MM.1S (cell line): ENCODE measurements at regions not wholly inside any gene's neighbourhood (a gene's known extent, or its start where the extent isn't known, plus 50 kb on each side); places are given as distances from the start of the nearest gene placed in this dataset.

ENCODE experiments used
- DNase-seq: peaks from one replicate; pipeline ENCODE4 v3.0.0-alpha.2; 2015
- H2AFZ ChIP-seq: fragments of 300-600 bp; sonication (generic); 2 replicates; pipeline ENCODE4 v1.6.0; 2016; ENCODE audit warnings: antibody characterized with exemption, low read length
- H3F3A ChIP-seq: fragments of 300-600 bp; sonication (generic); 2 replicates; pipeline ENCODE4 v1.6.1; 2016; ENCODE audit warnings: mild to moderate bottlenecking, antibody characterized with exemption, low read length, moderate library complexity, mixed read lengths; ENCODE audit not compliant: insufficient read depth
- H3K27ac ChIP-seq: fragments of 300-600 bp; sonication (generic); 2 replicates; pipeline ENCODE4 v1.5.1; 2016; ENCODE audit warnings: mild to moderate bottlenecking, low read length
- H3K27me3 ChIP-seq: fragments of 300-600 bp; sonication (generic); replicated peaks from 2 replicates; pipeline ENCODE4 v1.6.0; 2016; ENCODE audit warnings: low read length; ENCODE audit not compliant: insufficient read depth
- H3K36me3 ChIP-seq: fragments of 300-600 bp; sonication (generic); replicated peaks from 2 replicates; pipeline ENCODE4 v1.6.1; 2016; ENCODE audit warnings: mild to moderate bottlenecking, low read length, mixed read lengths; ENCODE audit not compliant: insufficient read depth
- H3K4me1 ChIP-seq: fragments of 300-600 bp; sonication (generic); 2 replicates; pipeline ENCODE4 v1.6.1; 2016; ENCODE audit warnings: low read length, mixed read lengths
- H3K4me2 ChIP-seq: fragments of 300-600 bp; sonication (generic); 2 replicates; pipeline ENCODE4 v1.6.0; 2016; ENCODE audit warnings: low read depth, low read length
- H3K4me3 ChIP-seq: fragments of 300-600 bp; sonication (generic); 2 replicates; pipeline ENCODE4 v1.5.1; 2016; ENCODE audit warnings: low read length, mixed read lengths
- H3K79me2 ChIP-seq: fragments of 300-600 bp; sonication (generic); 2 replicates; pipeline ENCODE4 v1.6.1; 2016; ENCODE audit warnings: mixed run types, low read length, mixed read lengths
- H3K9ac ChIP-seq: fragments of 300-600 bp; sonication (generic); 2 replicates; pipeline ENCODE4 v1.6.1; 2016; ENCODE audit warnings: low read length, mixed read lengths
- H3K9me2 ChIP-seq: fragments of 300-600 bp; sonication (generic); replicated peaks from 2 replicates; pipeline ENCODE4 v1.6.1; 2016; ENCODE audit warnings: mild to moderate bottlenecking, low read length, mixed read lengths; ENCODE audit not compliant: insufficient read depth
- H3K9me3 ChIP-seq: fragments of 300-600 bp; sonication (generic); replicated peaks from 2 replicates; pipeline ENCODE4 v1.6.1; 2016; ENCODE audit warnings: mild to moderate bottlenecking, low read length, mixed read lengths; ENCODE audit not compliant: insufficient read depth
- H4K20me1 ChIP-seq: fragments of 300-600 bp; sonication (generic); 2 replicates; pipeline ENCODE4 v1.6.1; 2016; ENCODE audit warnings: mild to moderate bottlenecking, low read length, moderate library complexity, mixed read lengths; ENCODE audit not compliant: insufficient read depth
- EZH2 ChIP-seq: fragments of 300-600 bp; sonication (generic); optimal IDR thresholded peaks from 2 replicates; pipeline ENCODE3; 2017; ENCODE audit warnings: low read depth, mild to moderate bottlenecking, antibody characterized with exemption, low read length, mixed read lengths
- EZH2phosphoT487 ChIP-seq: fragments of 300-600 bp; sonication (generic); IDR thresholded peaks from 2 replicates; pipeline ENCODE4 v1.6.1; 2018; ENCODE audit warnings: antibody characterized with exemption, low read length
- TF ChIP-seq, protein P1 (sequence below): fragments of 300-600 bp; sonication (generic); IDR thresholded peaks from 2 replicates; pipeline ENCODE4 v1.5.1; 2016; ENCODE audit warnings: antibody characterized with exemption, low read length, mixed read lengths

DNA sequence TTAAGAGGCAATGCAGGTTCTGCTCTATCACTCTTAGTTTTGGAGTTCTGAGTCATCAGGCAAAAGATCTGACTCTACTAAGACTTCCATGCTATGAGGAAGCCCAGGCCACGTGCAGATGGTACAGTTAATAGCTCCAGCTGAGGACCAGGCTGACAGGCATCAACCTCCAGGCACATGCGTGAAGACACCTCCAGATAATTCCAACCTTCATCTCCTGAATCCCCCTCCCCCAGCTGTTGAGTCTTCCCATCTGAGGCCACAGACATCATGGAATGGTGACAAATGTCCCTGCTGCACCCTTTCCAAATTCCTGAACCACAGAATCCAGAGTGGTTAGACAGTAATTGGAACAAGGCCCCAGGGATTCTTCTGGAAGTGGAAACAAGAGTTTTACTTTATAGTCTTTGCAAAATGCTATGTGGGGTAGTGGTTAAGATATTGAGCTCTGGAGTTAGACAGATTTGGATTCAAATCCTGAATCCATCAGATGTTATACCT, 183.8 kb downstream of the KLF5 start:
- Histone ChIP-seq H3K4me2 (no peak overlapping the region), H3K4me1 (no peaks in the 10 kb centered on the region), H3K9me3 (no peaks in the 10 kb centered on the region), H3K79me2 (no peaks in the 10 kb centered on the region), H4K20me1 (no peaks in the 10 kb centered on the region), H3F3A (no peaks in the 10 kb centered on the region), H3K36me3 (no peaks in the 10 kb centered on the region), H3K27ac (no peak overlapping the region), H3K4me3 (no peak overlapping the region), H2AFZ (no peak overlapping the region), H3K27me3 (no peaks in the 10 kb centered on the region), H3K9me2 (no peaks in the 10 kb centered on the region), H3K9ac (no peak overlapping the region)
- no peak for TF ChIP-seq EZH2
- TF ChIP-seq, protein P1, sequence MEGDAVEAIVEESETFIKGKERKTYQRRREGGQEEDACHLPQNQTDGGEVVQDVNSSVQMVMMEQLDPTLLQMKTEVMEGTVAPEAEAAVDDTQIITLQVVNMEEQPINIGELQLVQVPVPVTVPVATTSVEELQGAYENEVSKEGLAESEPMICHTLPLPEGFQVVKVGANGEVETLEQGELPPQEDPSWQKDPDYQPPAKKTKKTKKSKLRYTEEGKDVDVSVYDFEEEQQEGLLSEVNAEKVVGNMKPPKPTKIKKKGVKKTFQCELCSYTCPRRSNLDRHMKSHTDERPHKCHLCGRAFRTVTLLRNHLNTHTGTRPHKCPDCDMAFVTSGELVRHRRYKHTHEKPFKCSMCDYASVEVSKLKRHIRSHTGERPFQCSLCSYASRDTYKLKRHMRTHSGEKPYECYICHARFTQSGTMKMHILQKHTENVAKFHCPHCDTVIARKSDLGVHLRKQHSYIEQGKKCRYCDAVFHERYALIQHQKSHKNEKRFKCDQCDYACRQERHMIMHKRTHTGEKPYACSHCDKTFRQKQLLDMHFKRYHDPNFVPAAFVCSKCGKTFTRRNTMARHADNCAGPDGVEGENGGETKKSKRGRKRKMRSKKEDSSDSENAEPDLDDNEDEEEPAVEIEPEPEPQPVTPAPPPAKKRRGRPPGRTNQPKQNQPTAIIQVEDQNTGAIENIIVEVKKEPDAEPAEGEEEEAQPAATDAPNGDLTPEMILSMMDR: no peak
- no peak for TF ChIP-seq EZH2phosphoT487
- DNase-seq: no peak

DNA sequence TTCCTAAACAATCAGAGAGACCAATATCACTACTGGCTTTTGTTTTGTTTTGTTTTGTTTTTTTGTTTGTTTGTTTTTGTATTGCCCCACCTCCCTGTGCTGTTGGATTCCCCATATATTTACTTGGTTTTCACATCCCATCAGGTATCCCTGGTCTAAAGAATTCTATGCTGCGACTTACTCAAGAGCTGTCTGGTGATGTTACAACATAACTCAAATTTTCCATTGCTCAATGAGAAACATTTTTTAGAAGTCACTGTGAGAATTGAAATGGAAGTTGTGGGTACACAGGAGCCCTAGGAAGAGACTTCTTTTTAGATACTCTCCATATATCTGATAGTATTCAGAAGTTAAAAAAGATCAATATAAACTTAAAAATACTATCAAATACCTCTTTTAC, 181.4 kb downstream of the KLF5 start:
- no peaks in the 10 kb centered on the region for H3K36me3 ChIP-seq
- no peak overlapping the region for H3K4me2 ChIP-seq
- H3F3A ChIP-seq: no peaks in the 10 kb centered on the region
- H3K27ac ChIP-seq: no peak overlapping the region
- H3K27me3 ChIP-seq: no peaks in the 10 kb centered on the region
- H4K20me1 ChIP-seq: no peaks in the 10 kb centered on the region
- no peaks in the 10 kb centered on the region for H3K9me2 ChIP-seq
- H3K4me1 ChIP-seq: no peaks in the 10 kb centered on the region
- TF ChIP-seq, protein P1: no peak
- H3K4me3 ChIP-seq: no peak overlapping the region
- H3K9me3 ChIP-seq: no peaks in the 10 kb centered on the region
- no peak overlapping the region for H2AFZ ChIP-seq
- no peak for DNase-seq
- H3K79me2 ChIP-seq: no peaks in the 10 kb centered on the region
- H3K9ac ChIP-seq: no peak overlapping the region

DNA sequence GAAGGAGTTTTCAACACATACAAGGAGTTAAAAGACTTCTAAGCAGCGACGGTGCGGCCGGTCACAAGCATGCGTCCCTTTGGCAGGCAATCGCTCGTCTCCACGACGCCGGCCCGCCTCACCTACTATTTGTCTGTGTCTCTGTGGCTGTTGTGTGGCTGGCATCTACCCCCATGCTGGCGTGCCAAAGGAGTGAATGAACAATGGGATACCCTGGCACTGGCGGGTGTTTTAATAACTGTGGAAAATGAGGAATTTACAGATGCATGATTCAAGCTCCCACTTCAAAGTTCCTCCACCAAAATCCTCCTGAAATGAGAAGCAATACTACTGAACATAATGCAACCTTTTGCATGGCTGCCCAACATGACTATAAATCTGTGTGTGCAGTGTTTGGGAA, 176.6 kb downstream of the KLF5 start:
- H3F3A ChIP-seq: no peaks in the 10 kb centered on the region
- no peak overlapping the region for H3K4me3 ChIP-seq
- H3K4me2 ChIP-seq: no peak overlapping the region
- no peak overlapping the region for H3K9ac ChIP-seq
- H3K79me2 ChIP-seq: no peaks in the 10 kb centered on the region
- no peaks in the 10 kb centered on the region for H3K27me3 ChIP-seq
- H3K9me2 ChIP-seq: no peaks in the 10 kb centered on the region
- H3K4me1 ChIP-seq: no peaks in the 10 kb centered on the region
- DNase-seq: no peak
- H2AFZ ChIP-seq: no peak overlapping the region
- H3K36me3 ChIP-seq: no peaks in the 10 kb centered on the region
- TF ChIP-seq, protein P1: no peak
- H3K9me3 ChIP-seq: no peaks in the 10 kb centered on the region
- H4K20me1 ChIP-seq: no peaks in the 10 kb centered on the region
- H3K27ac ChIP-seq: no peak overlapping the region
